IMR-90 (cell line): ENCODE measurements at regions not wholly inside any gene's neighbourhood (a gene's known extent, or its start where the extent isn't known, plus 50 kb on each side); places are given as distances from the start of the nearest gene placed in this dataset.

Source experiments
- ATAC-seq: fragments of 200-7000 bp; cut with Tn5 transposase; 2 replicates; pipeline ENCODE4 v1.9.1; 2020; ENCODE audit warnings: low read depth, mild to moderate bottlenecking, moderate library complexity
- BruUV-seq: library from RNA; stranded (reverse); fragments of 400-500 nt; replicated peaks from 2 replicates; lab custom pipeline; 2021; lab: Mats Ljungman, UMichigan
- CTCF ChIA-PET: fragments of 300-600 bp; formaldehyde crosslinking; extraction: SDS; loops from one replicate; lab custom pipeline; 2021; ENCODE audit warnings: antibody characterized with exemption; lab: Yijun Ruan, JAX
- POLR2A ChIA-PET: fragments of 300-600 bp; sonication (Branson Sonifier 250); formaldehyde crosslinking; loops from one replicate; lab custom pipeline; 2022; ENCODE audit warnings: antibody characterized with exemption; ENCODE audit not compliant: unreplicated experiment; lab: Charles Lee
- DNase-seq: peaks from one replicate; pipeline ENCODE4 v3.0.0; 2013
- H2AFZ ChIP-seq: replicated peaks from 2 replicates; pipeline ENCODE3; 2013; ENCODE audit warnings: low read length, mild to moderate bottlenecking; ENCODE audit not compliant: poor library complexity
- H2AK5ac ChIP-seq: 2 replicates; pipeline ENCODE4 v1.6.1; 2013; ENCODE audit warnings: low read depth, low read length, inconsistent platforms
- H2AK9ac ChIP-seq: replicated peaks from 2 replicates; pipeline ENCODE3; 2013; ENCODE audit warnings: mild to moderate bottlenecking, low read depth, low read length, moderate library complexity; ENCODE audit not compliant: poor library complexity
- H2BK120ac ChIP-seq: 2 replicates; pipeline ENCODE4 v1.6.1; 2013; ENCODE audit warnings: low read depth, low read length, inconsistent platforms
- H2BK15ac ChIP-seq: 3 replicates; pipeline ENCODE4 v1.6.1; 2013; ENCODE audit warnings: low read depth, low read length, inconsistent platforms
- H2BK20ac ChIP-seq: 2 replicates; pipeline ENCODE4 v1.6.1; 2013; ENCODE audit warnings: low read depth, mild to moderate bottlenecking, inconsistent platforms, low read length, moderate library complexity
- H2BK5ac ChIP-seq: 2 replicates; pipeline ENCODE4 v1.6.1; 2013; ENCODE audit warnings: mild to moderate bottlenecking, low read depth, low read length, inconsistent platforms; ENCODE audit not compliant: poor library complexity, severe bottlenecking
- H3K14ac ChIP-seq: replicated peaks from 2 replicates; pipeline ENCODE4 v1.6.1; 2013; ENCODE audit warnings: low read depth, low read length, inconsistent platforms
- H3K18ac ChIP-seq: 2 replicates; pipeline ENCODE4 v1.6.1; 2013; ENCODE audit warnings: low read depth, low read length, control low read depth
- H3K23ac ChIP-seq: 2 replicates; pipeline ENCODE4 v1.6.1; 2013; ENCODE audit warnings: low read depth, low read length, inconsistent platforms
- H3K27ac ChIP-seq: 2 replicates; pipeline ENCODE4 v1.5.1; 2013; ENCODE audit warnings: mild to moderate bottlenecking, control low read depth, low read length; ENCODE audit not compliant: insufficient read depth
- H3K27me3 ChIP-seq: 2 replicates; pipeline ENCODE4 v1.6.1; 2013; ENCODE audit warnings: low read length; ENCODE audit not compliant: control insufficient read depth, insufficient read depth
- H3K36me3 ChIP-seq: 2 replicates; pipeline ENCODE4 v1.6.1; 2013; ENCODE audit warnings: low read length, mixed read lengths; ENCODE audit not compliant: control insufficient read depth, insufficient read depth
- H3K4ac ChIP-seq: 2 replicates; pipeline ENCODE4 v1.6.1; 2013; ENCODE audit warnings: low read depth, low read length, inconsistent platforms
- H3K4me1 ChIP-seq: 2 replicates; pipeline ENCODE4 v1.6.1; 2013; ENCODE audit warnings: low read length, mixed read lengths; ENCODE audit not compliant: control insufficient read depth, insufficient read depth
- H3K4me2 ChIP-seq: 2 replicates; pipeline ENCODE4 v1.6.1; 2013; ENCODE audit warnings: low read depth, mild to moderate bottlenecking, control low read depth, low read length, moderate library complexity
- H3K4me3 ChIP-seq: 2 replicates; pipeline ENCODE4 v1.5.1; 2013; ENCODE audit warnings: low read depth, mild to moderate bottlenecking, control low read depth, low read length, moderate library complexity; ENCODE audit not compliant: insufficient read depth
- H3K56ac ChIP-seq: 2 replicates; pipeline ENCODE4 v1.6.1; 2013; ENCODE audit warnings: low read length, inconsistent platforms; ENCODE audit not compliant: insufficient read depth; ENCODE audit errors: extremely low read depth
- H3K79me1 ChIP-seq, 2 experiments: 2 replicates each; pipeline ENCODE4 v1.6.1; 2013; ENCODE audit warnings: low read length in 2 of 2, inconsistent platforms in 1 of 2, low read depth in 1 of 2
- H3K9ac ChIP-seq: 2 replicates; pipeline ENCODE4 v1.6.1; 2013; ENCODE audit warnings: low read depth, low read length, control low read depth
- H3K9me1 ChIP-seq: 2 replicates; pipeline ENCODE4 v1.6.1; 2013; ENCODE audit warnings: low read length, inconsistent platforms; ENCODE audit not compliant: insufficient read depth
- H3K9me3 ChIP-seq: 2 replicates; pipeline ENCODE4 v1.6.1; 2013; ENCODE audit warnings: low read length; ENCODE audit not compliant: control insufficient read depth, insufficient read depth
- H4K20me1 ChIP-seq: 2 replicates; pipeline ENCODE4 v1.6.1; 2013; ENCODE audit warnings: low read length, inconsistent platforms; ENCODE audit not compliant: insufficient read depth
- H4K5ac ChIP-seq: 2 replicates; pipeline ENCODE4 v1.6.1; 2013; ENCODE audit warnings: mild to moderate bottlenecking, low read depth, low read length, control low read depth
- H4K8ac ChIP-seq, 2 experiments: 2 replicates each; pipeline ENCODE4 v1.6.1; 2013; ENCODE audit warnings: low read depth in 2 of 2, low read length in 2 of 2, control low read depth in 1 of 2, inconsistent platforms in 1 of 2
- H4K91ac ChIP-seq: 2 replicates; pipeline ENCODE4 v1.6.1; 2013; ENCODE audit warnings: low read depth, low read length, inconsistent platforms; ENCODE audit not compliant: insufficient read depth
- BHLHE40 ChIP-seq: fragments of 150-350 bp; IDR thresholded peaks from 2 replicates; pipeline ENCODE4 v1.6.1; 2016; ENCODE audit warnings: mild to moderate bottlenecking, low read depth, low read length
- CEBPB ChIP-seq: IDR thresholded peaks from 2 replicates; pipeline ENCODE4 v1.6.1; 2012; ENCODE audit warnings: low read depth, low read length, improper control_type of control experiment
- CHD1 ChIP-seq: IDR thresholded peaks from 2 replicates; pipeline ENCODE4 v1.6.1; 2012; ENCODE audit warnings: low read depth, low read length, improper control_type of control experiment
- ELK1 ChIP-seq: fragments of 150-350 bp; IDR thresholded peaks from 2 replicates; pipeline ENCODE4 v1.6.1; 2016; ENCODE audit warnings: low read depth, mild to moderate bottlenecking, low read length, moderate library complexity, borderline replicate concordance
- FOS ChIP-seq: fragments of 150-350 bp; IDR thresholded peaks from 2 replicates; pipeline ENCODE4 v1.6.1; 2016; ENCODE audit warnings: low read depth, low read length
- MAFK ChIP-seq: IDR thresholded peaks from 2 replicates; pipeline ENCODE4 v1.6.1; 2012; ENCODE audit warnings: low read depth, low read length, improper control_type of control experiment
- MAZ ChIP-seq: IDR thresholded peaks from 2 replicates; pipeline ENCODE4 v1.6.1; 2012; ENCODE audit warnings: low read depth, mild to moderate bottlenecking, low read length, improper control_type of control experiment, moderate library complexity, borderline replicate concordance
- MXI1 ChIP-seq: IDR thresholded peaks from 2 replicates; pipeline ENCODE4 v1.6.1; 2012; ENCODE audit warnings: low read depth, mild to moderate bottlenecking, low read length, moderate library complexity, borderline replicate concordance
- NFE2L2 ChIP-seq: fragments of 150-350 bp; IDR thresholded peaks from 2 replicates; pipeline ENCODE4 v1.6.1; 2016; ENCODE audit warnings: low read depth, mild to moderate bottlenecking, low read length
- POLR2A ChIP-seq: IDR thresholded peaks from 2 replicates; pipeline ENCODE4 v1.6.1; 2012; ENCODE audit warnings: mild to moderate bottlenecking, low read depth, low read length
- RCOR1 ChIP-seq: IDR thresholded peaks from 2 replicates; pipeline ENCODE4 v1.6.1; 2012; ENCODE audit warnings: mild to moderate bottlenecking, low read length, improper control_type of control experiment; ENCODE audit not compliant: insufficient replicate concordance
- RFX5 ChIP-seq: IDR thresholded peaks from 2 replicates; pipeline ENCODE4 v1.8.0; 2012; ENCODE audit warnings: low read depth, mild to moderate bottlenecking, low read length, moderate library complexity
- SMC3 ChIP-seq: fragments of 150-350 bp; IDR thresholded peaks from 2 replicates; pipeline ENCODE4 v1.6.1; 2016; ENCODE audit warnings: low read depth, mild to moderate bottlenecking, antibody characterized with exemption, low read length, moderate library complexity
- USF2 ChIP-seq: fragments of 150-350 bp; IDR thresholded peaks from 2 replicates; pipeline ENCODE4 v1.6.1; 2017; ENCODE audit warnings: mild to moderate bottlenecking, antibody characterized with exemption, low read length, low read depth
- WGBS, 2 experiments: methylation state at CpG; one replicate each; pipeline versions ENCODE4 v1.1.5 to v1.1.7; 2013; ENCODE audit warnings: missing lambda C conversion rate in 2 of 2; ENCODE audit not compliant: insufficient read length in 1 of 2; ENCODE audit errors: extremely low coverage in 2 of 2; 5-methylcytosine and 5-hydroxymethylcytosine counted together
- dilution Hi-C: fragments of 300-500 bp; cut with HindIII; formaldehyde crosslinking; loops from one replicate; pipeline ENCODE4 v1.14.3; 2018; ENCODE audit warnings: low sequenced_read_pairs; ENCODE audit not compliant: unreplicated experiment
- in situ Hi-C: fragments of 300-500 bp; cut with MboI; formaldehyde crosslinking; loops from 3 replicates; pipeline ENCODE4 v1.14.3; 2019; ENCODE audit warnings: low sequenced_read_pairs, inconsistent platforms, mixed read lengths
- intact Hi-C: fragments of 100-400 bp; cut with micrococcal nuclease; formaldehyde crosslinking; loops from 2 replicates; pipeline ENCODE4 v1.10.0; 2022
- TF ChIP-seq, protein P1 (sequence below): conservative IDR thresholded peaks from 2 replicates; pipeline ENCODE4 v1.5.1; 2012; ENCODE audit warnings: mild to moderate bottlenecking, low read depth, low read length, improper control_type of control experiment

DNA sequence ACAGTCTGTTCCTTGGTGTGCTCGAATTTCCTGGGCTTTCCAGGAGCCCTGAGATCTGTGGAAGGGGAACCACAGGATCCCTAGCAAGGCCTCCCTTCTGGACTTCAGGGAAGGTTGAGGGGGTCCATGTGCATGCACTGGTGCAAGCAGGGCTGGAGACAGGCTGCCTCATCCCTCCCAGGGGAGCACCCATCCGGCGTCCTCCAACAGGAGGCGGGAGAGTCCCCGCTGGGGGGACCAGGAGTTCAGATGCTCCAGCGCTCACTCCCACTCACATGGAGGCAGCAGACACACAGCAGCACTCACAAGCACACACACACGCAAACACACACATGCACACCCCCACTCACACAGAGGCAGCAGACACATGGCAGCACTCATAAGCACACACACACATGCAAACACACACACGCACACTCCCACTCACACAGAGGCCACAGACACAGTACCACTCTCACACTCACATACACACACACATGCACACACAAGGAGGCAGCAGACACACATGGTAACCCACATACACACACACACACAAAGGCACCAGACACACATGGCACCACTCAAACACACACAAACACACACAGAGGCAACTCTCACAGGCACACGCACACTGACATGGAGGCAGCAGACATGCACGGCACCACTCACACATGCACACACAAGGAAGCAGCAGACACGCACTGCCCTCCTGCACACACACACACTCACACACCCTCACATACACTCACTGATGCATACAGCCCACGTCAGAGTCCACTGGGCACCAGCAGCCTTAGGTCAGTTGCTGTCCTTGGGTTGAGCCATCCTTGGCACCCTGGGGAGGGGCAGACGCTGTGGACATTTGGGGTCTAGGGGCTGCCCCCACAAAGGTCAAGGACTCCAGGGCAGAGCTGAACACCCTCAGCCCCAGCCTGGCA is 247.0 kb upstream of the PPP2R2D start:
- H2BK5ac ChIP-seq, result peak overlapping the region; percentile 39
- no peaks in the 10 kb centered on the region for H3K4me1 ChIP-seq
- H4K5ac ChIP-seq, result no peak overlapping the region
- no peak overlapping the region for H3K14ac ChIP-seq
- no peak overlapping the region for H4K91ac ChIP-seq
- no peak for DNase-seq
- H3K27ac ChIP-seq, result no peak overlapping the region
- dilution Hi-C loops (no loop called here), in situ Hi-C loops (no loop called here), intact Hi-C loops (no loop called here)
- no peaks in the 10 kb centered on the region for H3K36me3 ChIP-seq
- H3K4ac ChIP-seq, result no peak overlapping the region
- no TSS peak for BruUV-seq
- WGBS, 2 experiments, result 54% methylated on average over 6 of the region's 13 CpGs; no CpG with 5 or more reads in 1 of the 2 experiments
- H2AK5ac ChIP-seq, result no peak overlapping the region
- no peaks in the 10 kb centered on the region for H3K27me3 ChIP-seq
- no peak overlapping the region for H3K56ac ChIP-seq
- no peaks in the 10 kb centered on the region for H4K20me1 ChIP-seq
- ChIA-PET POLR2A (no interaction called here), CTCF (no interaction called here)
- H3K9me3 ChIP-seq, result peaks cover 61% of the 10 kb centered on the region
- H4K8ac ChIP-seq, result no peak overlapping the region
- no peak overlapping the region for H3K4me3 ChIP-seq
- peak overlapping the region; percentile 21 for H2AFZ ChIP-seq
- no peak overlapping the region for H3K4me2 ChIP-seq
- no peak overlapping the region for H3K9ac ChIP-seq
- H2BK20ac ChIP-seq, result no peak overlapping the region
- H3K18ac ChIP-seq, result no peak overlapping the region
- H3K23ac ChIP-seq, result no peak overlapping the region
- no peak for ATAC-seq
- H2BK120ac ChIP-seq, result no peak overlapping the region
- H3K79me1 ChIP-seq, result no peaks in the 10 kb centered on the region
- no peak overlapping the region for H2BK15ac ChIP-seq
- no peak overlapping the region for H2AK9ac ChIP-seq
- H3K9me1 ChIP-seq, result no peaks in the 10 kb centered on the region
- TF ChIP-seq BHLHE40 (no peak), FOS (no peak), USF2 (no peak), RCOR1 (no peak), NFE2L2 (no peak), SMC3 (no peak), MAFK (no peak), MAZ (no peak), CHD1 (no peak), CEBPB (no peak), POLR2A (no peak), ELK1 (no peak), MXI1 (no peak), RFX5 (no peak)
- TF ChIP-seq, protein P1, sequence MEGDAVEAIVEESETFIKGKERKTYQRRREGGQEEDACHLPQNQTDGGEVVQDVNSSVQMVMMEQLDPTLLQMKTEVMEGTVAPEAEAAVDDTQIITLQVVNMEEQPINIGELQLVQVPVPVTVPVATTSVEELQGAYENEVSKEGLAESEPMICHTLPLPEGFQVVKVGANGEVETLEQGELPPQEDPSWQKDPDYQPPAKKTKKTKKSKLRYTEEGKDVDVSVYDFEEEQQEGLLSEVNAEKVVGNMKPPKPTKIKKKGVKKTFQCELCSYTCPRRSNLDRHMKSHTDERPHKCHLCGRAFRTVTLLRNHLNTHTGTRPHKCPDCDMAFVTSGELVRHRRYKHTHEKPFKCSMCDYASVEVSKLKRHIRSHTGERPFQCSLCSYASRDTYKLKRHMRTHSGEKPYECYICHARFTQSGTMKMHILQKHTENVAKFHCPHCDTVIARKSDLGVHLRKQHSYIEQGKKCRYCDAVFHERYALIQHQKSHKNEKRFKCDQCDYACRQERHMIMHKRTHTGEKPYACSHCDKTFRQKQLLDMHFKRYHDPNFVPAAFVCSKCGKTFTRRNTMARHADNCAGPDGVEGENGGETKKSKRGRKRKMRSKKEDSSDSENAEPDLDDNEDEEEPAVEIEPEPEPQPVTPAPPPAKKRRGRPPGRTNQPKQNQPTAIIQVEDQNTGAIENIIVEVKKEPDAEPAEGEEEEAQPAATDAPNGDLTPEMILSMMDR, result no peak
